GM04504 (cell line): ENCODE measurements at regions not wholly inside any gene's neighbourhood (a gene's known extent, or its start where the extent isn't known, plus 50 kb on each side); places are given as distances from the start of the nearest gene placed in this dataset.
"Not testable (repeated sequence)": the region's sequence is repeated elsewhere in the genome, so short reads cannot be mapped to it uniquely, and the experiment has no call there.

Source experiments
- DNase-seq: peaks from one replicate; pipeline ENCODE4 v3.0.0-alpha.2; 2012; ENCODE audit warnings: low read depth

DNA sequence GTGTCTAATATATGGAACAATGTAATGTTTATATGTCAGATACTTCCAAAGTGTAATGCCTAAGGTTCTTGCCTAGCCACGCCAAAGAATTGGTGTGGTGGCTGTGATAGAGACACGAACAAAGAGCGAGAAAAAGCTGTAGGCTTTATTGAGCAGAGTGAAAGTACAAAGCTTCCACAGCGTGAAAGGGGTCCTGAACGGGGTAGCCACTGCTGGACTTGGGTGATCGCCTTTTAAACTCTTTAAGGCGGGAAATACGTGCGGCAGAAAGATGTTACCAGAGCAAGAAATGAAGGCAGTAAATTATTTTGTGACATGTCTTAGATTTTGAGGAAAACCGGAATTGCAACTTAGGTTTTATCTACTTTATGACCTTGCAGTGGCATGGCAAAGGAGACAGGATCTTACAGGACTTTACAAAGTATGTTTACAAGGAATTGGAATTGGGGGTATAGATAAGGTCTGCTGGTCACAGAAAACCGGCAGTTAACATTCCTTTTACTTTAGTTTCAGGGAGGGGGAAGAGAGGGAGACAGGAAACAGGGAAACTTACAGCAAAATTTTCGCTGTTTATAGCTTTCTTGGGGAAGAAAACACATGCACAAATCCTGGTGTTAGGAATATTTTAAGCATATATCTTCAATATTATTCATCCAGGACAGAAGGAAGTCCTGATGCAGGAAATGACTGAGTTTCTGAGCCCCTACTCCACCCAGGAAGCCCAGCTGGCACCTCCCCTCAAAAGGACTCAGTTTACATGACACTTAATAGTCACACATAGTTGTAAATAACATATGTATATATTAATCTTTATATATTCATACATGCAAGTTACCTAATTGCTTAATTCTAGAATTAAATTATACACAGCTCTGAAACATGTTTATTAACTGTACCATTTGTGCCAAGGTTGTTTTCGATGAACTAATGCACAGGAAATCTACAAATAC is 421.3 kb upstream of the PABPC4L start:
- not testable (repeated sequence) for DNase-seq

DNA sequence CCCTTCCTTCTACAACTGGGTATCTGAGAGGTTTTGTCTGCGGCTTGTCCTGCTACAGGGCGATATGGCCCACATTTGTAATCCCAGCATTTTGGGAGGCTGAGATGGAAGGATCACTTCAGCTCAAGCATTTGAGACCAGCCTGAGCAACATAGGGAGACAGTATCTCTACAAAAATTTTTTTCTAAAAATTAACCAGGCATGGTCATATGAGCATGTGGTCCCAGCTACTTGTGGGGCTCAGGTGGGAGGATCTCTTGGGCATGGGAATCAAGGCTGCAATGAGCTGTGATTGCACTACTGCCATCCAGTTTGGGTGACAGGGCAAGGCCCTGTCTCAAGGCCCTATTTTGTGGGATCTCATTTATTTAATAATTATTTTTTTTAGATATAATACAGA is 420.6 kb upstream of the PABPC4L start:
- no peak for DNase-seq

DNA sequence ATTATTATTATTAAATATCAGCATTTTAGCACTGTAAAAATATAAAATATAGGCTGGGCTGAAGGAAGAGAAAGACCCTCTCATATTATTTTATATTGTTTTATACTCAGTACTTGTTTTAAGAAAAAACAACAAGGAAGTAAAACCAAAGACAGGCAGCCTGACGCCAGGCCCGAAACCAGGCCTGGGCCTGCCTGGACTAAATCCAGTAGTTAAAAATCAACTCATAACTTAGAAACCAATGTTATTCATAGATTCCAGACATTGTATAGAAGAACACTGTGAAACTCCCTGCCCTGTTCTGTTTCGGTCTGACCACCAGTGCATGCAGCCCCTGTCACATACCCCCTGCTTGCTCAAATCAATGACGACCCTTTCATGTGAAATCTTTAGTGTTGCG is 420.1 kb upstream of the PABPC4L start:
- not testable (repeated sequence) for DNase-seq

DNA sequence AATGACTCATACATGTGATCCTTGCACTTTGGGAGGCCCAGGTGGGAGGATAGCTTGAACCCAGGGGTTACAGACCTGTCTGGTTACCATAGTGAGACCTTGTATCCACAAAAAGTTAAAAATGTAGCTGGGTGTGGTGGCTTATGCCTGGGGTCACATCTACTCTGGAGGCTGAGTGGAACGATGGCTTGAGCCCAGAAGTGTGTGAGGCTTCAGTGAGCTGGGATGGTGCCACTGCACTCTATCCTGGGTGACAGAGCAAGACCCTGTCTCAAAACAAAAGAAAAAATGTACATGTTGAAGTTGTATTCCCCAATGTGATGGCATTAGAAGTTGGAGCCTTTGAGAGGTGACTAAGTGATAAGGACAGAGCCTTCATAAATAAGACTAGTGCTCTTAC is 409.4 kb upstream of the PABPC4L start:
- no peak for DNase-seq

DNA sequence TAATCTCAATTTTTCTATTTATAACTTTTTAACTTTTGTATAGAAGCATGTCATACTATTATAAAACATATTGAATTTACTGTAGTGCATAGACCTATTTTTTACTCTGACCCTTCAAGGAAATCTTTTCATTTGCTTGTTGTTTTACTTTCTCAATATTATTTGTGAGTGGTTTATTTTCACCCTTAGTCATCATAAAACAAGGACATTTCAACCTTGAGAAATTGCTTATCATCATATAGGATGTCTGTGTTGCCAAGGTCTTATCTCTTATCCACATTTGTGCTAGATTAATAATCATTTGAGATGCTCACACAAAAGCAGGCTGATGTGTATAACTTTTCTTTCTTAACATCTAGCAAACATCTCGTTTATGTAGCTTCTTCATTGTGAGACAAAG is 408.6 kb upstream of the PABPC4L start:
- DNase-seq: no peak

DNA sequence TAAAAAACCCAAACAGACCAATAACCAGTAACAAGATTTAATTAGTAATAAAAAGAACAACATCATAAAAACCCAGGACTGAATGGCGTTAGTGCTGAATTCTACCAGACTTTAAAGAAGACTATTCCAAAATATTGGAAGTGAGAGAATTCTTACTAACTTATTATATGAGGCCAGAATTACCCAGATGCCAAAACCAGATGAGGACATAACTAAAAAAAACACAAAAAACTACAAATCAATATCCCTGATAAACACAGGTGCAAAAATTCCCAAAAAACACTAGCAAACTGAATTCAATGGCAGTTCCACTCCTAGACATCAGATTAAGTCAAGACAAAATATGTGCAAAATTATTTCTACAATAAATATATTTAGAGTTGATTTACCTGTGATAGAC is 400.1 kb upstream of the PABPC4L start:
- DNase-seq: no peak

DNA sequence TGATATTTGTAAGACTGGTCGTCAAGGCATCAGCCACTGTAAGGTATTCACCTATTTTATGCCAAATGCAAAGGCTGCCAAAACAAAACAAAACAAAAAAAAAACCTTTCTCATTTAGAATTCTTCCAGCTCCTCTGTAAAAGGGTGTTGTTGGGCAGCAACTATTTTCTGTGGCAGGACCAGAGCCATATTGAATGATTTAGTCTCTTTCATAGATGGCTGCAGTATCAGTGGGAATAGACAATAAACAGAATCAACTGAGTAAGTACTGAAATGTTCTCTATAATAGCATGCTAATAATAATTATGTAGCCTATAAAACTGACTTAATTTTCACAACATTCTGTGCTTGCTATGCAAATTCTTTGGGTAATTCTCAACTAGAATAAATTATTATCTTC is 389.7 kb upstream of the PABPC4L start:
- DNase-seq: no peak

DNA sequence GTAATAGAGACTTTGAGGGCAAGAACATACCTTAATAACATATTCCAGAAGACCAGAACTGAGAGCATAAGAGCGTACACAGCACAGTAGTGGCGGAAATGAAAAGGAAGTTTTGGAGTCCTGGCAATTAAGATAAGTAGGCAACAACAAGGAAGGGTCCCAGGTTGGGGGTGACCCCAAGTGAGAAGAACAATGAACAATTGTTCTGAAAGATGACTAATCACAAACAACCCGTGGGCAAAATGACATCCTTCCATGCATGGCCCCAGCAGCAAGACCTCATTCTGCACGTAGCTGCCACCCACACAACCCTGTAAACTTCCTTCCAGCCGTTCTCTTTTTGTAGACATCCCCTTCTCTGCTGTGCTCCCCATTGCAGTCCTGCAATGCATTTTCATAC is 384.4 kb upstream of the PABPC4L start:
- DNase-seq: no peak

DNA sequence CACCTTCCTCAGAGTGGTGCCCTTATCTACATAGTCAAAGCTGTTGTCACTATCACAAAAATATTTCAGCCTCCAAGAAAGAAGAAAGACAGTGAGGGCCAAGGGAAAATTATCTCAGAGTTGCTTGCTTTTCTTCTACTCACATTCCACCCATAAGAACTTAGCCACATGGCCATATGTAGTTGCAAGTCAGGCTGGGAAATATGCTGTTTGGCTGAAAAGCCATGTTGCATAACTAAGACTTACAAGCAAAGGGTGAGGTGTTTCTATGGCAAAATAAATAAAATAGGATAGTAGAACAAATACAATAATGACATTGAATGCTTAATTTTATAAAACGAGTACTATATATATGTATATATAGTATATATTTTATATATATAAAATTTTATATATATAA is 365.9 kb upstream of the PABPC4L start:
- no peak for DNase-seq

DNA sequence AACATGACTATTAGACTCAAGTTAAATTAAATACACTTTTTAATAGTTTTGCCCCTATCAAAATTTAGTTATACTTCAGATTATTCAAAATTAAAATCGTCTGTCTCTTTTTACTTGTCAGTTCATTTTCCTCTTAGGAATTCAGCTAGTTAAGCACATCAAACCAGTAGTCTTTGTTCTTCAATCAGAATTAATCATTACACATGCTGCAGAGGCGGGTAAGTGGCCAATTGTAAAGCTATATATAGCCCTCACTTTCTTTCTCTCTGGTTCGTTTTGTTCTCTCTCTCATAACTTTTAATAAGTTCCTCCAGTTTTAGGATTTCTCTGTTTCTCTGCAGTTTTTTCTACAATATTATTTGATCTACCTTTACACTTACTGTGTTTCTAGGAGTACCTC is 359.1 kb upstream of the PABPC4L start:
- DNase-seq: no peak

DNA sequence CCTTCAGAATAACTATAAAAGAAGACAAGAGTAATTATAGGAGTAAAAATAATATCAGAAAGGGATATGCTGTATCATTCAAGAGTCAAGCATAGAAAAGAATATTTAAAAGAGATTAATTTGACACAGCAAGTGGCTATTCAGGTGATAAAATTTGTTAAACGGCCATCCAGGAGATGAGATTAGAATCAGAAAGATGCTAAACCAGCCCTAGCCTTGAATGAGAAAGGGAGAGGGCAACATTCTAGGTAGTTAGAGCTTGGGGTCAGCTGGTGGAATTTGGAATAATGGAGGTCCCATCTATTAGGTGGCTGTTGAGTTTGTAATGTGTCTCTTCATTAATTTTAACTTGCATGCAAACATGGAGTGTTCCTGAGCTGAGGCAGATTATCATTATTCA is 350.5 kb upstream of the PABPC4L start:
- DNase-seq: no peak

DNA sequence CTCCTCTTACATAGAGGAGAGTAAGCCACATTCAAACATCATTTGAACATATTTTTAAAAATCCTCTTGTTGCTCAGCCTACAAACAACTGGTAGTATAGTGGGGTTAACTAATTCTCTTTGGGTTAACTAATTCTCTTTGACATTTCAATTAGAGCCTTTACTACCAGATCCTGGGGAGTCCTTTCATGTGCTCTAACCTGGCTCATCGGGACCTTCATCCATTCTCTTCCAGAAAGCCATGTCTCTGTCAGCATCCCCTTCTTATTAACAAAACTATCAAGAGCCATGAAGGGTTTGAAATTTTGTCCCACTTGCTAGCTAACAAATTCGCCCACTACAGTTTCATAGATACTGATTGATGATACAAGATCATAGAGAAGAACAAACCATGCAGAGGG is 349.8 kb upstream of the PABPC4L start:
- no peak for DNase-seq

DNA sequence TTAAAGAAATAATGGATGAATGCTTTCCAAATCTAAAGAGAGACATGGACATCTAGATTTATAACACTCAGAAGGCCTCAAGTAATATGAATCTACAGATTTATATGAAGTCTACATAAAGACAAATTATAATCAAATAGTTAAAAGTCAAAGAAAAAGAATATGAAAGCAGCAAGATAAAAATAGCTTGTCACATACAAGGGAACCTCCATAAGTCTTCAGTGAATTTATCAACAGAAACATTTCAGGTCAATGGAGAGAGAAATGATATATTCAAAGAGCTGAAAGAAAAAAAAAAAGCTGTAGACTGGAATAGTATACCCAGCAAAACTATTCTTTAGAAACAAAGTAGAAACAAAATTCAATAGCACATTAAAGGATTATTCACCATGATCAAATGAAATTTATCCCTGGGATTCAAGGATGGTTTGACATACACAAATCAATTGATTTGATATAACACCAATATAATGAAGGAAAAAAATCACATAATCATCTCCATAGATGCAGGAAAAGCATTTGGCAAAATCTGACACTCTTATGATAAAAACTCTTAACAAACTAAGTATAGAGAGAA is 346.6 kb upstream of the PABPC4L start:
- DNase-seq: no peak

DNA sequence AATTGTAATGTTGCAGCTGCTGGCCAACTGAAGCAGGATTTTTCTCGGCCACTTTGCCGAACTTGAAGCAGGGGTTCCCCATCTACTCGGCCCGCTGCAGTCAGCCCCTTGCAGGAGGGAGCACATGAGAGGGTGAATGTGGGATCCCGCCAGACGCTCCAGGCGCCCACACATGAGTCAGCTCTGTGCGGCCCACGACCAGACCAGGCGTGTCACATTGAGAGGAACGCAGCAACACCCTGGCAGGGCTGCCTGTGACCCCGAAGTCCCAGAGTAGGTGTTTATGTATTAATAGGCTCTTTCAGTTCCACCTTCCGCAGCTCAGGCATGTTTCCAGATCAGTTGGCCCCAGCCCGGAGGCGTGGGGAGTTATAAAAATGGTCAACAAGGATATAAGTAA is 344.7 kb upstream of the PABPC4L start:
- DNase-seq: no peak

DNA sequence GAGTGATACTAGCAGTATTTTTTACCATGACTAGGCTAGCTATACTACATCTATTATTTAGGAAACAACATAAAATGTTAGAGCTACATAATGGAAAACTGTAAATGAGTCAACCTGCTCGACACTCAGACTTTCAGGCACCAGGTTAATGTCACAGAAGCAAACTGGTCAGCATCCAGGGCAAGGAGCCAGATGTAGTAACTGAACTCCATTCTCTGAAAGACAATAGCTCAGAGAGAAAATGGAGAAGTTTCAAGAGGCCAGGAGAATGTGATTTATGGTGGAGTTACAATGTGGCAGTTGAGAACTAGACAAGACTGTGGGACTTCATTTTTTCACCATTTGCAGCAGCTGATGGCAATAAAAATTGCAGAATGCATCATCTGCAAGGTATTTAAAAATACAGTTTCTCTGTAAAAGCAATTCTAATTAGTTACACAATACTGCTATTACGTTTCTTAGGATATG is 342.7 kb upstream of the PABPC4L start:
- peak; percentile 97 for DNase-seq

DNA sequence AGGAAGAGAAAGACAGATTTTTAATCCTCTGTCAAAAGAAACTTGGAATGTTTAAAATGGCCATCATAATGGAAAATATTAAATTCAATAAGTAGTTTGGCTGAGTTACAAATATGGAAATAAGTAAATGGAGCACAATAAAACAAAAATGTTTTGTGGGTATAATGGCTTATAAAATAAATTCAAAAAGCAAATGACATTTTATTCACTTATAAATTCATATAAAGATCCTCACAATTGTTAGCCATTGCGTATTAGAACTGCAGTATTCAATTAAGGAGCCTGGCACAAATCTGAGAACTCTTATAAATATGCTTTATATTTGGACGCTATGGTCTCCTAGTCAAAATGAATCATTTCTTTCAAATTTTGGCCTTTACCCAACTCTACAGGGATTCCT is 339.0 kb upstream of the PABPC4L start:
- DNase-seq: no peak

DNA sequence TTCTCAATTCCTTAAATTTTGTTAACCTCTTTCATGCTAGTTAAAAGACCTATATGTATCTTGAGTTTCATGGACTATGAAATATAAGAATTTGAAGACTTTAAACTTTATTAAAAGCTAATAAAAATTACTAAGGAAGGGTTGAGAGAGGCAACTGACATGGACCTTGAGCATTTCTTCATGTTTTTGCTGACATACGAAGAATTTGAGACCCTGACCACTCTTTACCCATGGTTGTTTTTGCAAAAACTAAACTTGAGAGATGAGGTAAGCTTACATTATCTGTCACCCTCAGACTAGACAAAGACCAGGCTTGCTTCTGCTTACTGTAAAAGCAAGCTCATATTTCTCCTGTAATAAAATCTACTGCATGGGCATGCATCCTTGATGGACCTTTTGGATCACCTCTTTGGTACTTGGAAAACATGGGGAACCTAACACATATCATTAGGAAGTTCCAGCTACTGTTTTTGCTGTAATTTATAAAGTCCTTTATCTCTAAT is 338.2 kb upstream of the PABPC4L start:
- no peak for DNase-seq

DNA sequence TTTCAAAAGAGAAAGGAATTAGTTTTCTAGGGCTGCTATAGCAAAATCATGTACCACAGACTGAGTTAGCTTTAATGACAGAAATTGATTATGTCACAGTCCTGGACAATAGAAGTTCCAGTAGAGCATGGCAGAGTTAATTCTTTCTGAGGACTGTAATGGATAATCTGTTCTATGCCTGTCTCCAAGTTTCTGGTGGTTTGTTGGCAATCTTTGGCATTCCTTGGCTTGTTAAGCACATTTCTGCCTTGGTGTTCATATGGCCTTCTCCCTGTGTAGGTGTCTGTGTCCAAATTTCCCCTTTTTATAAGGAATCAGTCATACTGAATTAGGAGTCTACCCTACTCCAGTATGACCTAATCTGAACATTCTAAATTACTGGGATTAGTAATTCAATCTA is 336.1 kb upstream of the PABPC4L start:
- DNase-seq: no peak

DNA sequence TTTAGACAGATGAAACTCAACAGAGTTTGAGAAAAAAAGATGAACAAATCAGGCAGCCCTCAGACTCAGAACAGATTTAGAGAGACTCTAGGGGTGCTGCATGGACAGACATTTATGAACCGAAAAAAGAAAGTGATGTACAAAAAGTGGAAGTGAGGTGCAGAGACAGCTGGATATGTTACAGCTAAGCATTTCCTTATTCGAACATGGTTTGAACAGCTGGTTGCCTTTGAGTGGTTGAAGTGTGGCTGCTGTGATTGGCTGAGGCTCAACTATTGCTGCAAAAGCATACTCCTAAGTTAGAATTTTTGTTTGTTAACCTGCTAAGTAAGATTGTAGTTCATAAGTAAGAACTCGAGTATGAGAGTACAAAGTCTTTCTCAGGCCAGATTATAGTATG is 331.5 kb upstream of the PABPC4L start:
- DNase-seq: no peak

DNA sequence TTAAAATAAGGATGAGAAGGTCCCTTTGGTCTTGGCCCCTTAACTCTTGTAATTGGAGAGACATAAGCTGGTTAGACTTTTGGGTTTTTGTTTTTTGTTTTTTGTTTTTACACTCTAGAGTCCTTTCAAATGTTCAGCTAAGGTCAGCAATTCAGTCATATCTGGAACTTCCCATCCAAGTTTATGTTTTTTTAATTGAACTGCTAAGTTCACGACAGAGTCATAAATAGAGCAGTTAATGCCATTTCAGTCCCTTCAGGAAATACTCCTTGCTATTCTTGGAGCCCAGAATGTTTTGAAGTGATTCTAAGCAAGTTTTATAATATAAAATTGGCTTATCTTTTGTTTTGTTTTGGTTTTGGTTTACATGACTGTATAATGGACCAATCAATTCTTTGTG is 329.4 kb upstream of the PABPC4L start:
- DNase-seq: no peak

DNA sequence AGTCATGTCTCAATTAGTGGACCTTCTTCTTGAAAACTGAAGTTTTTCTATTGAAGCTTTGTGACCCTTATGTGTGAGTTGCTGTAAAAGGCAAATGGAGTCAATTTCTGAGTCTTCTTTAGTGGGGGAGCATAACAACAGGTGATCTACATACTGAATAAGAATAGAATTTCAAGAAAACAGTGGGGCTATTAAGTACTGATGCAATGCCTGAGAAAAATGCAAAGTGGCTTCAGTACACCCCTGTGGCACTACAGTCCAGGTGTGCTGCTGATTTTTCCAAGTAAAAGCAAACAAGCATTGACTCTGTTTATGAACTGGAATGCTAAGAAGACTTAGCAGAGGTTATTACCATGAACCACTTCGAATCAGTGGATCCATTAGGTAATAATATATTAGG is 328.0 kb upstream of the PABPC4L start:
- no peak for DNase-seq

DNA sequence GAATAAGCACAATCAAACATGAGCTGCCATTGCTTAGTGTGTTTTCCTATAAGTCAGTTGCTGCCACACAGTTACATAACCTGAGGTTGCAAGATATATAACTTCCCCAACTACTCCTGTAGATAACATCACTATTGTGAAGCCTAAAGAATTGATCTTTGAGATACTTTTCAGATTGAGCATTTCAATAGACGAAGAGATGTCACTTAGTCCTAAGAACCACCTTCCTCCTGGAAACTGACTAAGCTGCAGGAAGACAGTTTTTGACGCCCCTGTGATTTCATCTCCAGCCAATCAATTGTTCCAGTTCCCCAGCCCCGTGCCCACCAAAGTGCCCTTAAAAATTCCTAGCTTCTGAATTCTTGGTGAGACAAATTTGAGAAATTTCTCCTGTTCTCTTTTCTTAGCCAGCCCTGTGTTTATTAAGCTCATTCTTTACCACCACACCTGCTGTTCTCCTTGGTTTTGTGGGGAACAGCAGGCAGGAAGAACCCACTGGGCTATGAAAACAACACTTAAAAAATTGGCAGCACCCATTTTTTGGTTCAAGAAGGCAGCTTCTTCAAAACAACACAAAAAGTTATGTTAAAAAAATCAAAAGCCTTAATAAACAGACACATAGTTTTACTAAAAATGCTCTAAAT is 317.1 kb upstream of the PABPC4L start:
- no peak for DNase-seq

DNA sequence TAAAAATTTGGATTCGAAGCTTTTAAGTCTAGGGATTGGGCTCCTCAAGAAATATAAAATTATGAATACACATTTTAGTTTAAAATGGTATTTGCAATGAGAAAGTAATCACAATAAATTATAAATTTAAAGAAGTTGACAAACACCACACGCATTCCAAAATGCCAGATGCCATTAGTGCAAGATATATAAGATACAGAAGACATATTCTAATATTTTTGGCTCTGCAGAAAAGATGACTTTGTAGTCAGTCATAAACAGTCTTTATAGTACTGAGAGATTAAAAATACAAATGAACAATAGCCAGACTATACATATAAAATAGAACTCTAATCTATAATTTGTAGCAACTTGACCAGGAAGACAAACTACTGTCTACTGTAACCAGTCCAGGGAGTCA is 309.0 kb upstream of the PABPC4L start:
- DNase-seq: no peak
